ENCODE measurements at regions not wholly inside any gene's neighbourhood (a gene's known extent, or its start where the extent isn't known, plus 50 kb on each side); places are given as distances from the start of the nearest gene placed in this dataset.

GRCh38 chr12:24473097-24473496 lies 475.8 kb downstream of the BCAT1 start:
- no peak for DNase-seq (ENCODE audit: low read depth in 2 of 2)

- DNase-seq (ENCODE audit: low read depth in 2 of 2), result no peak
Measured at GRCh38 chr12:24470050-24470449, 478.9 kb downstream of the BCAT1 start.

GRCh38 chr12:24469089-24469488 lies 479.8 kb downstream of the BCAT1 start:
- DNase-seq (ENCODE audit: low read depth in 2 of 2), result no peak

- DNase-seq (ENCODE audit: low read depth in 2 of 2), result no peak
Measured at GRCh38 chr12:24467226-24467625, 481.7 kb downstream of the BCAT1 start.

GRCh38 chr12:24463375-24463774 lies 485.5 kb downstream of the BCAT1 start:
- DNase-seq (ENCODE audit: low read depth in 2 of 2), result no peak

- DNase-seq (ENCODE audit: low read depth in 2 of 2), result no peak
Measured at GRCh38 chr12:24462946-24463345, 486.0 kb downstream of the BCAT1 start.

GRCh38 chr12:24460506-24460905 lies 488.4 kb downstream of the BCAT1 start:
- no peak for DNase-seq (ENCODE audit: low read depth in 2 of 2)

- no peak for DNase-seq (ENCODE audit: low read depth in 2 of 2)
Measured at GRCh38 chr12:24460099-24460498, 488.8 kb downstream of the BCAT1 start.

GRCh38 chr12:24455811-24456210 lies 493.1 kb downstream of the BCAT1 start:
- DNase-seq (ENCODE audit: low read depth in 2 of 2), result no peak

- no peak for DNase-seq (ENCODE audit: low read depth in 2 of 2)
Measured at GRCh38 chr12:24447678-24448077, 498.2 kb upstream of the SOX5 start.

GRCh38 chr12:24446287-24446686 lies 496.8 kb upstream of the SOX5 start:
- no peak for DNase-seq (ENCODE audit: low read depth in 2 of 2)

GRCh38 chr12:24444634-24445033 lies 495.2 kb upstream of the SOX5 start:
- DNase-seq (ENCODE audit: low read depth in 2 of 2), result no peak

GRCh38 chr12:24441458-24441857 lies 492.0 kb upstream of the SOX5 start:
- no peak for DNase-seq (ENCODE audit: low read depth in 2 of 2)

- no peak for DNase-seq (ENCODE audit: low read depth in 2 of 2)
Measured at GRCh38 chr12:24436667-24437066, 487.2 kb upstream of the SOX5 start.

GRCh38 chr12:24431872-24432271 lies 482.4 kb upstream of the SOX5 start:
- no peak for DNase-seq (ENCODE audit: low read depth in 2 of 2)

GRCh38 chr12:24427776-24428175 lies 478.3 kb upstream of the SOX5 start:
- DNase-seq (ENCODE audit: low read depth in 2 of 2), result no peak

GRCh38 chr12:24425601-24425970 lies 476.1 kb upstream of the SOX5 start:
- no peak for DNase-seq (ENCODE audit: low read depth in 2 of 2)

- no peak for DNase-seq (ENCODE audit: low read depth in 2 of 2)
Measured at GRCh38 chr12:24424889-24425600, 475.6 kb upstream of the SOX5 start.

GRCh38 chr12:24424376-24424775 lies 474.9 kb upstream of the SOX5 start:
- DNase-seq (ENCODE audit: low read depth in 2 of 2), result no peak

- DNase-seq (ENCODE audit: low read depth in 2 of 2), result no peak
Measured at GRCh38 chr12:24423611-24424010, 474.1 kb upstream of the SOX5 start.

GRCh38 chr12:24421759-24422158 lies 472.3 kb upstream of the SOX5 start:
- no peak for DNase-seq (ENCODE audit: low read depth in 2 of 2)

GRCh38 chr12:24418157-24418556 lies 468.7 kb upstream of the SOX5 start:
- DNase-seq (ENCODE audit: low read depth in 2 of 2), result no peak

GRCh38 chr12:24416423-24417109 lies 467.1 kb upstream of the SOX5 start:
- no peak for DNase-seq (ENCODE audit: low read depth in 2 of 2)

- no peak for DNase-seq (ENCODE audit: low read depth in 2 of 2)
Measured at GRCh38 chr12:24415934-24416333, 466.5 kb upstream of the SOX5 start.

Measured in stimulated activated CD4-positive, alpha-beta T cell treated with anti-CD3 and anti-CD28 coated beads, Interleukin-12 subunit alpha, Interleukin-12 subunit beta, amount 100 ng/mL, for 24 hours (primary cell).